ENCODE measurements at regions not wholly inside any gene's neighbourhood (a gene's known extent, or its start where the extent isn't known, plus 50 kb on each side); places are given as distances from the start of the nearest gene placed in this dataset.

- CTCF ChIA-PET = no interaction called here
- Mint-ChIP-seq H3K27me3 (peaks cover 7% of the 10 kb centered on the region), H3K4me1 (ENCODE audit: low read depth) (no peaks in the 10 kb centered on the region), H3K27ac (no peak overlapping the region), H3K4me3 (no peak overlapping the region), H3K36me3 (ENCODE audit: low read depth) (no peaks in the 10 kb centered on the region), H3K9me3 (no peaks in the 10 kb centered on the region)
- no peak for ATAC-seq (ENCODE audit: poor library complexity)
- POLR2A ChIA-PET = no interaction called here
- Histone ChIP-seq H3K4me1 (ENCODE audit: insufficient read depth, low read length) (no peaks in the 10 kb centered on the region), H3K4me3 (ENCODE audit: low read length) (no peak overlapping the region), H3K36me3 (ENCODE audit: insufficient read depth, low read length) (no peaks in the 10 kb centered on the region), H3K27me3 (ENCODE audit: control insufficient read depth in 1 of 2, insufficient read depth in 2 of 2, low read length in 2 of 2) (no peaks in the 10 kb centered on the region), H3K9me3 (ENCODE audit: control insufficient read depth in 1 of 2, insufficient read depth in 1 of 2, low read length in 2 of 2) (no peaks in the 10 kb centered on the region), H3K27ac (ENCODE audit: low read depth in 1 of 2, low read length in 2 of 2) (no peak overlapping the region)
- intact Hi-C loops (cut with DNase I, micrococcal nuclease) = loop anchor here in 1 of 2 experiments (10.0 kb wide), 1 partner anchor 167 kb away; no protein-coding TSS in a partner anchor
- no peak for DNase-seq
- TF ChIP-seq, protein P1, sequence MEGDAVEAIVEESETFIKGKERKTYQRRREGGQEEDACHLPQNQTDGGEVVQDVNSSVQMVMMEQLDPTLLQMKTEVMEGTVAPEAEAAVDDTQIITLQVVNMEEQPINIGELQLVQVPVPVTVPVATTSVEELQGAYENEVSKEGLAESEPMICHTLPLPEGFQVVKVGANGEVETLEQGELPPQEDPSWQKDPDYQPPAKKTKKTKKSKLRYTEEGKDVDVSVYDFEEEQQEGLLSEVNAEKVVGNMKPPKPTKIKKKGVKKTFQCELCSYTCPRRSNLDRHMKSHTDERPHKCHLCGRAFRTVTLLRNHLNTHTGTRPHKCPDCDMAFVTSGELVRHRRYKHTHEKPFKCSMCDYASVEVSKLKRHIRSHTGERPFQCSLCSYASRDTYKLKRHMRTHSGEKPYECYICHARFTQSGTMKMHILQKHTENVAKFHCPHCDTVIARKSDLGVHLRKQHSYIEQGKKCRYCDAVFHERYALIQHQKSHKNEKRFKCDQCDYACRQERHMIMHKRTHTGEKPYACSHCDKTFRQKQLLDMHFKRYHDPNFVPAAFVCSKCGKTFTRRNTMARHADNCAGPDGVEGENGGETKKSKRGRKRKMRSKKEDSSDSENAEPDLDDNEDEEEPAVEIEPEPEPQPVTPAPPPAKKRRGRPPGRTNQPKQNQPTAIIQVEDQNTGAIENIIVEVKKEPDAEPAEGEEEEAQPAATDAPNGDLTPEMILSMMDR (IDR thresholded peaks at IDR 0.05) = no peak
Measured at GRCh38 chr14:85867450-85867849, 337.5 kb downstream of the FLRT2 start.

- Histone ChIP-seq H3K4me1 (ENCODE audit: insufficient read depth, low read length) (no peaks in the 10 kb centered on the region), H3K36me3 (ENCODE audit: insufficient read depth, low read length) (no peaks in the 10 kb centered on the region), H3K9me3 (ENCODE audit: control insufficient read depth in 1 of 2, insufficient read depth in 1 of 2, low read length in 2 of 2) (no peaks in the 10 kb centered on the region), H3K27ac (ENCODE audit: low read depth in 1 of 2, low read length in 2 of 2) (no peak overlapping the region), H3K27me3 (ENCODE audit: control insufficient read depth in 1 of 2, insufficient read depth in 2 of 2, low read length in 2 of 2) (no peaks in the 10 kb centered on the region), H3K4me3 (ENCODE audit: low read length) (no peak overlapping the region)
- no peaks in the 10 kb centered on the region for H3K9me3 Mint-ChIP-seq
- no peak for ATAC-seq (ENCODE audit: poor library complexity)
- POLR2A ChIA-PET = no interaction called here
- no peaks in the 10 kb centered on the region for H3K36me3 Mint-ChIP-seq (ENCODE audit: low read depth)
- no peak overlapping the region for H3K4me3 Mint-ChIP-seq
- CTCF ChIA-PET = no interaction called here
- no peaks in the 10 kb centered on the region for H3K27me3 Mint-ChIP-seq
- H3K4me1 Mint-ChIP-seq (ENCODE audit: low read depth) = no peaks in the 10 kb centered on the region
- TF ChIP-seq, protein P1 (IDR thresholded peaks at IDR 0.05) = no peak
- DNase-seq = no peak
- intact Hi-C loops (cut with DNase I, micrococcal nuclease) = loop anchor here in 1 of 2 experiments (10.0 kb wide), 1 partner anchor 169 kb away; no protein-coding TSS in a partner anchor
- H3K27ac Mint-ChIP-seq = no peak overlapping the region
Measured at GRCh38 chr14:85865701-85866100, 335.8 kb downstream of the FLRT2 start.

DNA sequence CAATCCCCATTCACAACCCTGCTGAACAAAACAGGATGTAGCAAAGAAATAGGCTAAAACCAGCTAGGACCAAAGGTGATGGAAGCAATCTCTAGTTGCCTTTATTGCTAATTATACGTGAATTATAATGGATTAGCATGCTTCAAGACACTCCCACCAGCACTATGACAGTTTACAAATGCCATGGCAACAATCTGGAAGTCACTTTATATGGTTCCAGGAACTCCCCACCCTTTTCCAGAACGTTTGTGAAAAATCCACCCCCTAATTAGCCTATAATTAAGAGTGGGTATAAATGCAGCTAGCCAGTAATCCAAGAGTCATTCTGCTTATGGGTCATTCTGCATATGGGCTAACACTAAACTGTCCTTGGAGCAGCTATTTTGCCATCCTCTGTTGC, 328.7 kb downstream of the FLRT2 start:
- Histone ChIP-seq H3K36me3 (ENCODE audit: insufficient read depth, low read length) (no peaks in the 10 kb centered on the region), H3K4me3 (ENCODE audit: low read length) (no peak overlapping the region), H3K9me3 (ENCODE audit: control insufficient read depth in 1 of 2, insufficient read depth in 1 of 2, low read length in 2 of 2) (no peaks in the 10 kb centered on the region), H3K27ac (ENCODE audit: low read depth in 1 of 2, low read length in 2 of 2) (no peak overlapping the region), H3K27me3 (ENCODE audit: control insufficient read depth in 1 of 2, insufficient read depth in 2 of 2, low read length in 2 of 2) (no peaks in the 10 kb centered on the region), H3K4me1 (ENCODE audit: insufficient read depth, low read length) (no peaks in the 10 kb centered on the region)
- ChIA-PET POLR2A (no interaction called here), CTCF (no interaction called here)
- ATAC-seq (ENCODE audit: poor library complexity) (no peak), DNase-seq (no peak)
- intact Hi-C loops (cut with DNase I, micrococcal nuclease) = no loop called here
- Mint-ChIP-seq H3K36me3 (ENCODE audit: low read depth) (no peaks in the 10 kb centered on the region), H3K9me3 (no peaks in the 10 kb centered on the region), H3K4me3 (no peak overlapping the region), H3K27ac (no peak overlapping the region), H3K27me3 (peaks cover 10% of the 10 kb centered on the region), H3K4me1 (ENCODE audit: low read depth) (no peaks in the 10 kb centered on the region)
- TF ChIP-seq, protein P1 (IDR thresholded peaks at IDR 0.05) = no peak
